ENCODE measurements at regions not wholly inside any gene's neighbourhood (a gene's known extent, or its start where the extent isn't known, plus 50 kb on each side); places are given as distances from the start of the nearest gene placed in this dataset.

- no peaks in the 10 kb centered on the region for H3K9me3 ChIP-seq
- H3K27ac ChIP-seq, result no peak overlapping the region
- no peaks in the 10 kb centered on the region for H3K4me1 ChIP-seq
- TF ChIP-seq, protein P1, sequence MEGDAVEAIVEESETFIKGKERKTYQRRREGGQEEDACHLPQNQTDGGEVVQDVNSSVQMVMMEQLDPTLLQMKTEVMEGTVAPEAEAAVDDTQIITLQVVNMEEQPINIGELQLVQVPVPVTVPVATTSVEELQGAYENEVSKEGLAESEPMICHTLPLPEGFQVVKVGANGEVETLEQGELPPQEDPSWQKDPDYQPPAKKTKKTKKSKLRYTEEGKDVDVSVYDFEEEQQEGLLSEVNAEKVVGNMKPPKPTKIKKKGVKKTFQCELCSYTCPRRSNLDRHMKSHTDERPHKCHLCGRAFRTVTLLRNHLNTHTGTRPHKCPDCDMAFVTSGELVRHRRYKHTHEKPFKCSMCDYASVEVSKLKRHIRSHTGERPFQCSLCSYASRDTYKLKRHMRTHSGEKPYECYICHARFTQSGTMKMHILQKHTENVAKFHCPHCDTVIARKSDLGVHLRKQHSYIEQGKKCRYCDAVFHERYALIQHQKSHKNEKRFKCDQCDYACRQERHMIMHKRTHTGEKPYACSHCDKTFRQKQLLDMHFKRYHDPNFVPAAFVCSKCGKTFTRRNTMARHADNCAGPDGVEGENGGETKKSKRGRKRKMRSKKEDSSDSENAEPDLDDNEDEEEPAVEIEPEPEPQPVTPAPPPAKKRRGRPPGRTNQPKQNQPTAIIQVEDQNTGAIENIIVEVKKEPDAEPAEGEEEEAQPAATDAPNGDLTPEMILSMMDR (IDR thresholded peaks at IDR 0.05), result no peak
- TF ChIP-seq POLR2AphosphoS5 (IDR thresholded peaks at IDR 0.05), result no peak
- TF ChIP-seq POLR2A (IDR thresholded peaks at IDR 0.05), result no peak
- H3K27me3 ChIP-seq, result no peaks in the 10 kb centered on the region
- no peak for DNase-seq (ENCODE audit: low spot score in 2 of 2)
- H3K36me3 ChIP-seq, result no peaks in the 10 kb centered on the region
- H3K4me3 ChIP-seq, result no peak overlapping the region
- intact Hi-C loops (cut with DNase I; ENCODE audit: low total_unique reads), result no loop called here
Measured at GRCh38 chr10:37710831-37711616, 146.4 kb downstream of the ZNF248 start.

GRCh38 chr10:37707829-37708578 lies 149.4 kb downstream of the ZNF248 start:
- TF ChIP-seq POLR2AphosphoS5 (IDR thresholded peaks at IDR 0.05), result no peak
- TF ChIP-seq, protein P1 (IDR thresholded peaks at IDR 0.05), result no peak
- no peak for TF ChIP-seq POLR2A (IDR thresholded peaks at IDR 0.05)

DNA sequence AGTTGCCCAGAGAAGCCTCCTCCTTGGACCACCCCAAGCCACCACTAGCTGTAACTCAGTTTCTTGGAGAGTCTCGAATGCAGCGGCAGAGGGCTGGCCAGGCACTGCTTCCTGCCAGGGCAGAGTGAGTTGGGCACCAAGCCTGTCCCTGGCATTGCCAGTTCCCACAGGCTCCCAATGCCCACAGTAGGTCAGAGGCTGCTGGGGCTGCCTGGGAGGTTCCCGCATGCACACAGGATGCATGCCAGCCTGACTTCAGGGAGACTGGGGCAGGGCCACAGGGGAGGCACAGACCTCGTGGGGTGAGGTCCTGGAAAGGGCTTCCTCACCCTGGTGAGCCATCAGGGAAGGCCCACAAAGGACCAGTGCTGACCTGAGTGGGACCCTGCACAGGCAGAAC lies 152.8 kb downstream of the ZNF248 start:
- Histone ChIP-seq H3K27me3 (no peaks in the 10 kb centered on the region), H3K4me3 (no peak overlapping the region), H3K36me3 (no peaks in the 10 kb centered on the region), H3K4me1 (no peaks in the 10 kb centered on the region), H3K27ac (no peak overlapping the region), H3K9me3 (peaks cover 4 to 10% of the 10 kb centered on the region in 2 donors)
- intact Hi-C loops (cut with DNase I; ENCODE audit: low total_unique reads), result no loop called here
- TF ChIP-seq, protein P1 (IDR thresholded peaks at IDR 0.05), result no peak
- TF ChIP-seq POLR2A (IDR thresholded peaks at IDR 0.05), result no peak
- no peak for TF ChIP-seq POLR2AphosphoS5 (IDR thresholded peaks at IDR 0.05)
- DNase-seq (ENCODE audit: low spot score in 2 of 2), result no peak

More at GRCh38 chr10:37707829-37708578, 149.4 kb downstream of the ZNF248 start:
- H3K9me3 ChIP-seq, result peaks cover 0 to 5% of the 10 kb centered on the region in 2 donors
- no peak overlapping the region for H3K4me3 ChIP-seq
- H3K27me3 ChIP-seq, result no peaks in the 10 kb centered on the region
- H3K27ac ChIP-seq, result no peak overlapping the region
- no peaks in the 10 kb centered on the region for H3K4me1 ChIP-seq
- no peaks in the 10 kb centered on the region for H3K36me3 ChIP-seq
- intact Hi-C loops (cut with DNase I; ENCODE audit: low total_unique reads), result no loop called here
- DNase-seq (ENCODE audit: low spot score in 2 of 2), result no peak

GRCh38 chr10:37703833-37704382 lies 153.5 kb downstream of the ZNF248 start:
- TF ChIP-seq, protein P1 (IDR thresholded peaks at IDR 0.05), result no peak
- no peak for TF ChIP-seq POLR2A (IDR thresholded peaks at IDR 0.05)
- TF ChIP-seq POLR2AphosphoS5 (IDR thresholded peaks at IDR 0.05), result no peak
- H3K36me3 ChIP-seq, result no peaks in the 10 kb centered on the region
- intact Hi-C loops (cut with DNase I; ENCODE audit: low total_unique reads), result no loop called here
- no peak for DNase-seq (ENCODE audit: low spot score in 2 of 2)
- no peaks in the 10 kb centered on the region for H3K4me1 ChIP-seq
- H3K27me3 ChIP-seq, result no peaks in the 10 kb centered on the region
- no peak overlapping the region for H3K27ac ChIP-seq
- peaks cover 7 to 10% of the 10 kb centered on the region in 2 donors for H3K9me3 ChIP-seq
- H3K4me3 ChIP-seq, result no peak overlapping the region

- no peak for DNase-seq (ENCODE audit: low spot score in 2 of 2)
- no peaks in the 10 kb centered on the region for H3K36me3 ChIP-seq
- intact Hi-C loops (cut with DNase I; ENCODE audit: low total_unique reads), result no loop called here
- H3K9me3 ChIP-seq, result peaks cover 7 to 10% of the 10 kb centered on the region in 2 donors
- no peak for TF ChIP-seq POLR2AphosphoS5 (IDR thresholded peaks at IDR 0.05)
- no peak for TF ChIP-seq POLR2A (IDR thresholded peaks at IDR 0.05)
- TF ChIP-seq, protein P1 (IDR thresholded peaks at IDR 0.05), result no peak
- H3K27me3 ChIP-seq, result no peaks in the 10 kb centered on the region
- H3K4me3 ChIP-seq, result no peak overlapping the region
- no peak overlapping the region for H3K27ac ChIP-seq
- no peaks in the 10 kb centered on the region for H3K4me1 ChIP-seq
Measured at GRCh38 chr10:37703114-37703513, 154.3 kb downstream of the ZNF248 start.
